Activated effector memory CD4-positive, alpha-beta T cell treated with Interleukin-2 at 50 U/mL for 16 hours (primary cell): ENCODE measurements at regions not wholly inside any gene's neighbourhood (a gene's known extent, or its start where the extent isn't known, plus 50 kb on each side); places are given as distances from the start of the nearest gene placed in this dataset.
"Not testable (repeated sequence)": the region's sequence is repeated elsewhere in the genome, so short reads cannot be mapped to it uniquely, and the experiment has no call there.

Experiments
- DNase-seq: peaks from one replicate; pipeline ENCODE4 v3.0.0-alpha.2; 2020

DNA sequence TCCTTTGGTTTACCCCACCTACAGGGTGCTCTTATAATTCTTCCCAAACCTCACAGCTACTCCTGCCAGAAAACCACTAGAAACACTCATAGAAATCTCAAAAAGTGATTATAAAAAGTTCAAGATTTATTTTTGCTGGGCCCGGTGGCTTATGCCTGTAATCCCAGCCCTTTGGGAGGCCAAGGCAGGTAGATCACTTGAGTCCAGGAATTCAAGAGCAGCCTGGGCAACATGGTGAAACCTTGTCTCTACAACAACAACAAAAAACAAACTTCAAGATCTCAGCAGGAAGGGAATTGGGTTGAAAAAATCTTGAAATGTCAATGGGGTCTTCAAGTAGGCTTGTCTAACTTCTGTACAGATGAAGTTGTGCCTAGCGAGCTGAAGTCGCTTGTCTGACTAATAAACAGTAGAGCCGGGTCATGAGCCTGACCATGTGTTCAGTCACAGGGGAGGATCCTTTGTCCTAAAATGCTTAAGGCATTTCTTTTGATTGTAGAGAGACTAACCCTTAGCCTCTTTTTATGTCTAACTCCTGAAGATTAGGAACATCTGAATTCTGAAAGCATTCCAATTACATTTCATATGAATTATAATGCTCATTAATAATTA is 124.6 kb downstream of the NOC3L start:
- DNase-seq = no peak

DNA sequence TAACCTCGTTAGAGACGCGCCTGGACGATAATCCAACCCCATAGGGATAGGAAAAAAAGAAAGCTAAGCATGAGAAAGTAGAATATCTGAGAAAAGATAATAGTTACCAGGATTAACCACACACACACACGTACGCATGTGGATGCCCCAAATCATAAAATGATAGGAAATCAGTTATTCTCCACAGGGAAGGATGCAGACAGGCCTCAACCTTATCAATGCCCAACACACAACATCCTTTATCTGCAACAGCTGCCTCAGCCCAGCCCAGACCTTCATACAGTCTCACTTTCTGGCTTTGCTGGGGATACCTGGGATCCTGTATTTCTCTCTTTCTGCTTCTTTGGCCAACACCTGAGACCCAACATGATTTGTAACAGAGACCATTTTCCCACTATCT is 123.0 kb downstream of the NOC3L start:
- DNase-seq = no peak

DNA sequence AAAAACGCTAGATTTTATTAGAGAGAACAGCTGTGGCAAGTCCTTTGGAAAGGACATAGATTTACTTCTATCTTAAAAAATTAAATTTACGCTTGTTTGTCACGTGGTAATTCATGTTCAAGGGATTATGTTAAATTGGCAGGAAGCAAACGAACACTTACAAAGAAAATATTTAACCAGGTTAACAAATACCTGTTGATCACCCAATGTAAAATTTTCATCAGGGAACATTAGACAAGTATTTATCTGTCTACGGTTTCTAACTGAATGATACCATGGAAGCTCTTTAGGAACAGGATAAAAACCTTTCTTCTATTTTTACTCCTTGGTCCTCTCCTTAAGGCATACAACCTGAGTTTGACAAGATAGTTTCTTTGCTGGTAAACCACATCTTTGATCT is 122.2 kb downstream of the NOC3L start:
- no peak for DNase-seq

DNA sequence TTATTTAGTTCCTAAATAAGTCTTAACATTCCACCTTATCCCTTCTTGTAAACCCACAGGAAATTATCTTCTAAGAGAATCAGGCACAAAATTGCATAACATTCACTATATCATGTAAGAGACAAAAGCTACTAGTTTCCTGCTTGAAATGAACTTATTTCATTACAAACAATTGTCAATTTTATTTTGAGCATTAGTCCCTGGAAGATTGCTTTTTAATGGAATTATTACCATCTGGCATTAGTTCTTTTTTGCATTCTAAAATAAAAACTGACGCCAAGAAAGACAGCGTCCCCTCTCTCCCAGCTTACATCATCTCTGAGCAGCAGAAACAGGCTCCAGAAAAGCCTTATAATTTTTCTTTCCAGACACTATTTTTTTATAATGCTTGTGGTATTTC is 121.8 kb downstream of the NOC3L start:
- DNase-seq = no peak

DNA sequence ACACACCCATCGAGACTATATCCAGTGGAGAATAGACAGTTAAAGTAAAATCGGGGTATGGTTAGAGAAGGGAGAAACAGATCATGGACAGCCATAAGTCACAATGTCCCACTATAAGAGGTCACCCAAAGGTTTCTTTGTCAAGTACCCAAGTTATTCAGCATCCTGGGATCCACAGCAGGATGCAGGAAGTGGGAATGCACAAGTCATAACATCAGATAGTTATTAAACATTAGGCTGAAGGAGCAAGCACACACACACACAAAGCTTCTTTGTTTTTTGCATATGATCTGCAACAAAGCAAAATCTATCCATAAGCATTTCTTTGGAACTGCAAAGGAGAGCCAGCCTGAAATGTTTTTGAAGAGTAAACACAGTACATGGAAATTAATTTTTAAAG is 111.6 kb downstream of the NOC3L start:
- no peak for DNase-seq

DNA sequence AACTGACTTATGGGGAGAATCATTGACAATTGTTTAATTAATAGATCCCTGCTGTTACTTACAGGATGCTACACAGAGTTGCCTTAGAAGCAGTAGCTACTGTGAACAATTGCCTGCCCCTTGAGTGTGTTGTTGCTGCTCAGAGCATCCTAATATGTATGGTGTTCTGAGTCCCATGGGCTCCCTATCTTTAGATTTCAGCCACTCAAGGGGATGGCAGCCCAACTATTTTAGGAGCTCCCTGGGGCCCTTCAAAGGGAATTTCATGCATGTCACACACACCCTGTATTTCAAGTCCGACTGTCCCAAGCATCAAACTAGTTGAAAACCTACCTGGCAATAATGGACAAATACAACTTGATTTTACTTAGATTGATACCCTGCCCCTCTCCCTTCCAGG is 111.2 kb downstream of the NOC3L start:
- DNase-seq = no peak

DNA sequence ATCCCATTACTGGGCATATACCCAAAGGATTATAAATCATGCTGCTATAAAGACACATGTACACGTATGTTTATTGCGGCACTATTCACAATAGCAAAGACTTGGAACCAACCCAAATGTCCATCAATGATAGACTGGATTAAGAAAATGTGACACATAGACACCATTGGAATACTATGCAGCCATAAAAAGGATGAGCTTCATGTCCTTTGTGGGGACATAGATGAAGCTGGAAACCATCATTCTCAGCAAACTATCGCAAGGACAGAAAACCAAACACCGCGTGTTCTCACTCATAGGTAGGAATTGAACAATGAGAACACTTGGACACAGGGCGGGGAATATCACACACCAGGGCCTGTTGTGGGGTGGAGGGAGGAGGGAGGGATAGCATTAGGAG is 105.3 kb downstream of the NOC3L start:
- DNase-seq = not testable (repeated sequence)

DNA sequence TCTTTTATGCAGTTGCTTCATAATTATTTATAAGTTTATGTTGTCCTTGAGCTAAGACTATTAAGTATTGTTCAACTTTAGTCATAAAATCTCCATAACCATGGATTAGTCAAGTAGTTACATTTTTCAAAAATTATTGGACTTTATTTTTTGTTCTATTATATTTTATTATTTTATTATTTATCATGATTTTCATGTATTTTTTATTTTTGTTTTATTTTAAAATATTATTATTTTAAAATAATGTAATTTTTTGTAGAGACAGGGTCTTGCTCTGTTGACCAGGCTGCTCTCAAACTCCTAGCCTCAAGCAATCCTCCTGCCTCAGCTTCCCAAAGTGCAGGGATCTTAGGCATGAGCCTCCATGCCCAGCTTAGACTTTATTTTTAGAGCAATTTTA is 102.3 kb downstream of the NOC3L start:
- DNase-seq = no peak

DNA sequence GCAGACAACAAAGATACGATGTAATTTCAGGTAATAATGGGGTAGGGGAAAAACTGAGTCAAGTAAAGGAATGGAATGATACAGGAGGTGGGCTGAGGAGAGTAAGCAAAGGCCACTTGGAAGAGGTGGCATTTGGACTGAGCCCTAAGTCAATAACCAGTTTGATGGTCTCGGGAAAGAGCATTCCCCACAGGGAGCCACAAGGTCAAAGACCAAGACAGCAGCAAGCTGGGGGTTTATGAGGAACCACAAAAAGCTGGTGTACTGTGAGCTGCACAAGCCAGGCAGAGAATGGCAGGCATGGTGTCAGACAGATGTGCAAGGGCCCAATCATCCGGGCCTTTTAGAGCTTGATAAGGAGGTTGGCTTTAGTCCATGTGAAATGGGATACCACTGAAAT is 98.7 kb downstream of the NOC3L start:
- no peak for DNase-seq

DNA sequence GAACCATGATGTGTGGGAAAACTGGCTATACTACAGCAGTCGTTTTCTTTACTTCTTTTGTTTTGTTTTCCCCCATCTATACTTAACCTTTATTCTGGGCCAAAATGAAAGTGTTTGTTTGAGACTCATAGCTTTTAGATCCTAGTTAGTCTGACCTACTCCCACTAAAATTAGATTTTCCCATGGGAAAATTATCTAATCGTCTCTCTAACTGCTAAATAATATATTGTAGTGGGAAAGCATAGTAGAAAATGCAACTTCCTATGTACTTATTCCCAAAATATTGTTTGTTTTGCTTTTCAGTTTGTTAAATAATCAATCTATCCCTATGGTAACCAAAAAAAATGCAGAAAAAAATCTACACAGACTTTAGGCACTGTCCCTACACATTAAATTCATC is 96.6 kb downstream of the NOC3L start:
- DNase-seq = no peak

DNA sequence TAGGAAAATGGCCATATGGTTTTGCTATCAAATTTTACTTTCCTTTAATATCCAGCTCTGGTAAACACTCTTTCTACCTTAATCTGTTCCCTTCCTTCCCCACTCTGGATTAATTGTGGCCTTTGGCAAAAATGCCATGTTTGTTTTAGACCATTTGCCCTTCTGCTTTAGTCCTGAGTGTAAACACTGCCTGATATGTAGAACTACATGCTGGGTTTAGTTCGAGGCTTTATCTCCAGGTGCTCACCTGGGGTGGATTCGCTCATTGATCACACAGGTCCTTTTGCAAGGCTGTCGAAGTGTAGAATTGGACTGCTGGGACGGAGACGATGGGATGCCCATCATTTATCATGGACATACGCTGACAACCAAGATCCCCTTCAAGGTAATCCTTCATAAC is 94.1 kb downstream of the NOC3L start:
- no peak for DNase-seq

DNA sequence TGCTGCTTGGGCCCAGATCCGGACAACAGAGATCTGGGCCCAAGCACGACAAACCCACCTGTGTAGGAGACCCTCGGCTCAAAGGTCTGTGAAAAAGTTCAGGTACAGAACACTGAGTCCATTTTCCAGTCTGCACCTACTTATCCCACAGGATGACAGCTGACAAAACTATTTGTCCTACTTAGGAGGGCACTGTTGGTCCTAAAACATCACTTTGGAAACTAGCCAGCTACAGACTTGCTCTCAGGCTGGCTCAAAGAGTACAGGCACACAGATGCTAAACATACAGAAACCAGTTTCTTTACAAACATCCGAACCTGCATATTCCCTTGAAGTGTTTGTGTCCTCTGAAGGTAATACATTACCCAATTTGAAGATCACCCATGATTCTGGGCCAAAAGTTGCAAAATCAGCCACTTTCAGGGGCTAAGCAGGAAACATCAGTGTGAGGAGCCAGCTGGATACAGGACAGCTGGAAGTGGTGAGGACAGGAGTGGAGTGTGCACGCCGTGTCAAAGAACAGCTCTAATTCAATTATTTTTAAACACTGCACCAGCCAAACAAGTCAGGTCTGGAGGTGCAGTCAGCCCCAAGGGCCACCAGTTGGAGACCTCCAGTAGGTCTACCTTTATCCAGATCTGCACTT is 88.5 kb downstream of the NOC3L start:
- DNase-seq = no peak

DNA sequence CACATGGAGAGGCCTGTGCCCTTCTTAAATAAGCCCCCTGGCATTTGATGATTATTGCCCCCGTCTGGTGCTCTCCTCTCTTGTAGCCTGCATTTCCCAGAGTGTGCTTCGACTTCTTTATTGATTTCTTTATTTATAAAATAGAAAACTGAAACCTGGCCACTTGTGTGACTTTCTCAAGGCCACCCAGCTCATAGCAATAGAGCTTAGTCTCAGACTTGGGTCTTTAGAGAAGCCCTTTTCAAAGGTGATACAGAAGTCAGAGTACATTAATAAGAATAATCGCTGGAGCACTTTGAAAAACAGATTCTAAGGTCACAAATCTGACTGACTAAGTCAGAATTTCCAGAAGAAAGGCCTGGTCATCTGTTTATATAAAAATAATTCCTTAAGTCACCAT is 86.6 kb downstream of the NOC3L start:
- no peak for DNase-seq

DNA sequence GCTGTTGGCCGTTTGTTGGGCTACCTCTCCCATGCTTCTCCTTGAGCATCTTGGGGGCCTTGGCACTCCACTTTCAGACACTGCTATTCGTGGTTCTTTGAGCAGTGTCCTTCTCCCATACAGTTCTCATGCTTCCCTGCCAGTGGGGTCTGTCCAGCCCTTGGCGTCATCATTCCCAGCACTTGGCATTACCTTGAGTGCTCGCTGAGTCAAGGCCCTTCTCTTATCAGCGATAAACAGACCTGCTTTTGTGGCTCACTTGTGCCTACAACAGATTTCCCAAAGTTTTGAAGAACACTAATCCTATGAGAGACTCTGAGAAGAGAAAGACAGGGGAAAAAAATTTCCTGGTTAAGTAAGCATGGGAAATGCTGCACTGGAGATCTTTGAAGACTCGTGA is 85.3 kb downstream of the NOC3L start:
- DNase-seq = no peak

DNA sequence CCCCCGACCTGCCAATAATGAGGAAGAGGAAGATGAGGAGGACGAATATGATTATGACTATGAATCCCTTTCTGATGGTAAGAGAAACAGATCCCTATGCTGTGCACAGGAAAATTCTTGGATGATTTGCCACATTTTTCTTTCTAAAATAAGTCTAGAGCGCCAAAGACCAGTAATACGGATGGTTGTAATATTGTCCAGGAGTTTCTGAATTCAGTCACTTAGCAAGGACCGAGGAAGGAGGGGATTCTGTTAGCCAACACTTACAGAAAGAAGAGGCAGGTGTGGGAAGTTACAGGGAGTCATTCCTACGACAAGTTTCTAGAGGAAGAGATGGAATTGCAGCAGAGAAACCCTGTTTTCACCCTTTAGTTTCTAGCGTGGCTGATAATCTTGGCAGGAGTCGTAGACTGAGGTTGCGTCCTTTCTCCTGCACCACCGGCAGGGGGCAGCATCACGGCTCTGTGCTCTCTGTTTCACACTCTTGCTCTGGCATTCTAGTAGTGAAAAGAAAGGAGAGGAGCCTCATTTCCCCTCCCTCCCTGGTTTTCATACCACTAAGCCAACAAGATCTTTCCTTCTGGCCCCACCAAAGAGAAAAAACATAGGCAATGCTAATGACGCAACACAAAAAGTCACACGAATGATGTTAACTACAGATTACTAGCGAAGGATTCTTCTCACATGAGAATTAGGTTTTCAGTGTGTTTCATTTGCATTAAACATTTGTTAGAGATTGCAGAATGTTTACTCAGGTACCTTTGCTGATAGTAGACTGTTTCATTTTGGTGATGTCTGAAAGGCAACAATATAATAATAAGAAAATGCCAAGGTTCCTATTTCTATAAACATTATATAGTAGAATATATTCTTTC is 82.7 kb downstream of the NOC3L start:
- peak; percentile 20 for DNase-seq

DNA sequence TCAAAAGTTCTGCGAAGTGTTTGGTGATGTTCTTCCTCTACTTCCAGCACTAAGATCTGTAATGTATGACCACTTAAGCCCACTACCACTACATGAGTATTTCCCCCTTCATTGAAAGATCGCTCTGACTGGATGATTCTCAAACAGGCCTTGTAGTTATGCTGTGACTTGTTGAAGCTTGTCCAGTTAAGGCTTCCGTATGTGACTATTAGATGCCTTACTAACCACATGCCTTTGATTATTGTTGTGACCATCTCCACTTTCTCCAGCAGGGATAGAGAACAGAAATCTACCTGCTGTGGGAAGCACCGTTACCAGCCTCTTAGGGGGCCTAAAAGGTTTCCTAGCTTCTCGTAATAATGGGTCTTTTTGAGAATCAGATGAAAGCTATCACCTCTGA is 81.1 kb downstream of the NOC3L start:
- no peak for DNase-seq

DNA sequence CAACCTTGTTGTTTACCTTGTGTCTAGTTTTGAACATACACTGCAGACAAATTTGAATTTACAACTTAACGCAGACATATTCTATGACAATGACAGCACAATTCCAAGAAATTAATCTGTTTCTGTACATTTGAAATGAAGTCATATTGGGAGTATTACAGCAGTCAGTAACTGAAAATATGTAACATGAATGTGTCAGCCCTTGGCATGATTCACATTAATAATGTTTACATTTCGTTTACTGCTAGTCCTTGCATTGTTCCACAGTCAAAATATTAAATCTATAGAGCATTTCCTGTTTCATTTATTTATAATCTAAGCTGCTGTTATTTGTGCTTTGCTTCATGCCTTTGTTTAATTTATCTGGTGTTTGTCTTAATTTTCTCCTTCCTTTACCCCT is 80.4 kb downstream of the NOC3L start:
- DNase-seq = no peak
